SW480 (cell line): ENCODE measurements at regions not wholly inside any gene's neighbourhood (a gene's known extent, or its start where the extent isn't known, plus 50 kb on each side); places are given as distances from the start of the nearest gene placed in this dataset.

ENCODE experiments used
- DNase-seq: peaks from one replicate; pipeline ENCODE4 v3.0.0-alpha.2; 2016; ENCODE audit warnings: low spot score

DNA sequence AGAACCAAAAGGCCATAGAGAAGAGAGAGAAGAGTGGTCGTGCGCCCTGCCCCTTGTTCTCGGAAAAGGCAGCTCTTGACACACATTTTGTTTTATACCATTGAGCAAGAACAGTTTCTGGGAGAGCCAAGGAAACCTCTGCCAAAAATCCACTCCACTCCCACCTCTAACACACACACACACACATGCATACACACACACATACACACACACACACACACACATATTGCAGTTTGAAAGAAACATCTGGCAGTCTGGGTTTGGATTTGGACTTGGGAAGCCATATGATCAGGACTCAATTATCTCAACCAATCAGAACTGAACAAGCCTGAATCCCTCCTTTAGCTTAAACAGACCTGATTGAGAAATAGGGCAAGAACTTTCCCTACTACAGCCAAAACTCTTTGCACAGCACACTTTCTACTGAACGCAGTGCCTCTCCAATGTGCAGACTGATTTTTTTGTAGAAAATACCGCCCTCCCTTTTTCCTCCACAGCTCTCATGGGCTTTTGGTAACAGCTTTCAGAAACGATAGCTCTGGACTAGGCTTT lies 484.0 kb upstream of the ZWINT start:
- DNase-seq: no peak

DNA sequence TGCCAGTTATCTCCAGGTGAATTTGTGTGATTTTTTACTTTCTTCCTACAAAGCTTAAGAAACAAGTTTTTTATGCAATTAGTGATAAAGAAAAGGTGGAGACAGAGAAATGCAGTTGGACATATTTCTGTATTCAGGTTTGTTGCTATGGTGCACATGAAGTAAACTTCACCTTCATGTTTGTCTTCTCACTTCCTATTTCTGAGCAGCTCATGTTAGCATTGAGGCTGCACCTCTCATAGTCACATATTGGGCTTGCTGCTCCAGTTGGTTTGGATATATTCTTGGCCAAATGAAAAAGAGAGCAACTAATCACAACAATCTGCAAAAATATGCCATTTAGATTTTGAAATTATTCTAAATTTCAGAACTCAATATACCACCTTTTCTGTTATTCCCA lies 475.6 kb upstream of the ZWINT start:
- DNase-seq: no peak

DNA sequence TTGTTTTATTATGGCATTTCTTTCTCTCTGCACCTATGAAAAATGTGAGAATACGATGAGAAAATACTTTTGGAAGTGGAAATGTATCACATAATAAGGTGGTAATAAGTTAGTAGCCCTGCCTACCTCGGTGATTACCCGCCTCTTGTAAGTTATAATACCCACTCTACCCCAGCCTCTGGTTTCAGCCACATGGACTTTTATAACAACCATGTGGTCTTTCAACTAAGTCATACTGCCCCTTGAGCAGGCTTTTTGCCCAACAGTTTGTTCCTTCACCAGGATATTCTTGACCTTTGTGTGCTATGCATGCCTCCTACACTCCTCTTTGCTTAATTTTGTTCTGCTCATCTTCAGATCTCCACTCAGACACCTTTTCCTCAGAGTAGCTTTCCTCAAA lies 470.6 kb upstream of the ZWINT start:
- DNase-seq: no peak

DNA sequence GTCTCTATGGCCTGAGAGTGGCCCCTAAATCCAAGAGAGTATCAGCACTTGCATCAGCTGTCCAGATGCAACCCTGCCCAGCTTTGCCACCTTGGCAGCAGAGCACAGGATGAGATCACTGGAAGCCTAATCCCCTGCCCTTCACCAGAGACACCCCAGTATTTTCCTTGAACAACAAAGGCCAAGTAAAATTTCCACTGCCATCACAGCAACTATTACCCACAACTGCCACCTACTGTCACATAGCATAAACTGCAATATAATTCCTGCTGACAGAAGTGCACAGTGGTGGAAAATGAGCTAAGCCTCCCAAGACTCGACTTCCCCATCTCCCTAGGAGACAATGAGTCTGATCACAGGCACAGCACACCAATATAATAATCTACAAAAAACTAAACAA lies 462.8 kb upstream of the ZWINT start:
- peak; percentile 2 for DNase-seq

DNA sequence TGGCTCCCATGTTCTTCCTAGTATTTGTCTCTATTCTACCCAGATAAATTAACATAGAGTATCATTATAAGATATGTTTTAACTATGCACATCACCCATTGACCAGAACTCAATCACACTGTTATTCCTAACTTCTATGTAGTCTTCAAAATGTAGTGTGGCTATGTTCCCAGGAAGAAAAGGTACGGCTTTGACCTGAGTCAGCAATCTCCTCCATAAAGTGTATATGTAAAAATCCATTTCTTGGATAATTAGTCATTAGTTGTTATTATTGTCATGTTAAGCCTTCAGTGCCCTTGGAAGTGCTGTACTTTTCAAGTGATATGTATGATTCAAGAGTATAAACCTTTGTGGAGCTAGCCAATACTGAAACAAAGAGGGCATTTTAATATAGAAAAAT lies 444.0 kb upstream of the ZWINT start:
- no peak for DNase-seq

DNA sequence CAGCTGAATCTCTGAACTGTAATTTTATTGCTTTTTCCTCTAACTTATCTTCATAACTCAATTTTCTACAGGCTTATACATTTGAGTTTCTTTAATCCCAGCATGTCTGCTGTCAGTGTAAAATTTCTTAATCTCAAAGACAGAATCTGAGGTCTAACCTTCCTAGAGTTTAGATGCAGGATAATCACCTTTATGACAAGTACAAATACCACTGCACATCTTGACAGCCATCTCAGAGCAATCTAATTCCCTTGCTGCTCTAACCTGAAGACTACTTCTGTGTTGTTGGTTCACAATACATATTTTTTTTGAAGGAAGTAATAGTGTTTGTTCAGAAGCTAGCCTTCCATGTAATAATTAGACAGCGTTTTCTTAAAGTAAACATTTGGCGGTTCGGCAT lies 424.2 kb upstream of the ZWINT start:
- no peak for DNase-seq

DNA sequence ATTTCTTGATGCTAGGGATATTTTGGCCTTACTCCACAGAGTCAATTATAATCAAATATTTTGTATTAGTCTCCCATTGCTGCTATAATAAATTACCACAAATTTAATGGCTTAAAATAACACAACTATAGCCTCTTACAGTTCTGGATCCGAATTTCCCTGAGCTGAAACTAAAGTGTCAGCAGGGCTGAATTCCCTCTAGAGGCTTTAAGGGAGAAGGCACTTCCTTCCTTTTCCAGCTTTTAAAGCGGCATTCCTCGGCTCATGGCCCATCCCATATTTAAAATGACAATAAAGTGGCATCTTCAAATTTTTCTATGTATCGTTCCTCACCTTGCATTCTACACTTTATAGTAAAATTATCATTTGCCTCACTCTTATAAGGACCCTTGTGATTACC lies 421.4 kb upstream of the ZWINT start:
- DNase-seq: no peak

DNA sequence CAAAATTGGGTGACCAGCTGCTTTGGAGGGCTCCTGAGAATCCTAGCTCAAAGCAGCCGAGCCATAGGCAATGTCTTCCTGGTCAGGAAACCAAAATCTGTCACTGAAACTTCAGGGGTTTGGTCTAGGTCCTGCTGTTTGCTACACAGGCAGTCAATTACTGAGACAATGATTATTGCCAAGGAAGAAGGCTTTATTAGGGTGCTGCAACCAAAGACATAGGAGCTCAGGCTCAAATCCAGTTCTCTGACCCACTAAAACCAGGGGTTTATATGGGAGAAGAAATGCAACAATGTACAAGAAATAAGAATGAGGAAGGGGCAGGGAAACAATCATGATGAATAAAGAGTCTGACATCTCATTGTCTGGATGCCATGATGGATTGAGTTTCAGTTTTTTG lies 410.3 kb upstream of the ZWINT start:
- DNase-seq: no peak

DNA sequence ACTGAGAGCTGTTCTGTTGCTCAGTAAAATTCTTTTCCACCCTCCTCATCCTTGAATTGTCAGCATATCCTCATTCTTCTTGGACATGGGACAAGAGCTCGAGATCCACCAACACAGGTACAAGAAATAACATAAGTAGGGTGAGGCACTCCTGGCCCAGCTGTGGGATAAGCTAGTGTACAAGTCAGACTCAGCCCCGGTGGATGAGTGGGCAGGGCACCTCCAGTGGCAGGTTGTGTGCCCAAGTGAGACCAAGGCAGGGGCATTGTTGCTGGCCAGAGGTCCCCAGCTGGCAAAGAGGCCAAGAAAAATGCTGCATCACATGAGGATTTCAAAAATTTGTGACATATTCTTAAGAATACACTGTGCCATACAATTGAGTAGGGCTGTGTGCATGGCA lies 402.0 kb upstream of the ZWINT start:
- no peak for DNase-seq

DNA sequence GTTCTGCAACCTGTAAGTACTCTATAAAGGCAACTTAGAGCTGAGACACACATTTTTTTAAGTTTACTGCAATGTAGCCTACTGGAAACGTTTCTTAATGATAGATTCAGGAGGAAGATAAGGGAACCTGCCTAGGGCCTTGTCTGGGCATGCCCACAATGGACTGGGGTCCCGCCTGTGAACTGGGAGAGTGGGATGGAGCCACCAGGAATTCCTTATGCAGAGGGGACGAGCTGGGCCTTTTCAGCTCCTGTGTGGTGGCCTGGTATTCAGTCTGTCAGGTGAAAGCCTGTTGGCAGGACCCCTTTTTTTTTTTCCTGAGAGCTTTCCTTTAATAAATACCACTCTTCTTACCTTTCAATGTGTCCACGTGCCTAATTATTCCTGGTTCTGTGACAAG lies 384.4 kb upstream of the ZWINT start:
- no peak for DNase-seq

DNA sequence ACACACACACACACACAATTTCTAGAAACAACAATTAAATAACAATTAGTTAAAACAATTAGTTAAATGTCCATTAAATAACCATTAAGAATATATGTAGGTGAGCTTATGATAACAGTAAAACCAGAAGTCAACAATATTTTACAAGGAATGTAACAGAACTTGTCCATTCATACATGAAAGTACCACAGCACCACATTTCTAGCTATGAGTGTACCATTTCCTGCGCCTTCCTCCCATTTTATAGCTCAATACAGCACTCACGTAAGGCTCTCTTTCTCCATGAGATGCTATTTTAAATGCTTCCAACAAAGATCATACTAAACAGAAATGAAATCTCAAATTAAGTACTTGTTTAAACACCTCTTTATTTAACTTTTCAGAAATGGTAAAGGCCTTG lies 367.3 kb upstream of the ZWINT start:
- no peak for DNase-seq

DNA sequence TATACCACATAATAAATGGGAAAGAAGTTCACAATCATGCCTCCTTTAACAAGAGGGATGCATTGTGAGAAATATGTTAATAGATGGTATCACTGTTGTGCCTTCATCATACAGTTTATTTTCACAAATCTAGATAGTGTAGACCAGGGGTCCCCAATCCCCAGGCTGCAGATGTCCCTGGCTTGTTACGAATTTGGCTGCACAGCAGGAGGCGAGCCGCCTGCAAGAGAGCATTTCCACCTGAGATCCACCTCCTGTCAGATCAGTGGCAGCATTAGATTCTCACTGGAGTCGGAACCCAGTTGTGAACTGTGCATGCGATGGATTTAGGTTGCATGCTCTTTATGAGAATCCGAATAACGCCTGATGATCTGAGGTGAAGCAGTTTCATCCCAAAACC lies 361.9 kb upstream of the ZWINT start:
- DNase-seq: no peak

DNA sequence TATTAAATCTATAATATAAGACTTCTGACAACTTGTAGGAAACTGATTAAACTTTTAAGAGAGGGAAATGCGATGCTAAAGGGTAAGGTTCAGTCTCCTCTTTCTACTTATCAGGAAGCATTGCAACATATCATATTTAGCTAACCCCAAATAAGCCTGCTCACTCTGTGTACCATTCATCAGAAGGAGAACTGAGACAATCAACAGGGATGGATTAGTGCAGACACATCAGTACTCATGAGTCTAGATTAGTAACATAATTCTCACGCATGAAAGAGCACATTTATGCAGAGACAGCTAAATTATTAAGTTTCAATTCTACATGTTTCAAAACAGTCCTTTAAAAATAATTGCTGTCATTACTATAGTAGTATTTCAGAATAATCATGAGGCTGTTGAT lies 354.2 kb upstream of the ZWINT start:
- no peak for DNase-seq

DNA sequence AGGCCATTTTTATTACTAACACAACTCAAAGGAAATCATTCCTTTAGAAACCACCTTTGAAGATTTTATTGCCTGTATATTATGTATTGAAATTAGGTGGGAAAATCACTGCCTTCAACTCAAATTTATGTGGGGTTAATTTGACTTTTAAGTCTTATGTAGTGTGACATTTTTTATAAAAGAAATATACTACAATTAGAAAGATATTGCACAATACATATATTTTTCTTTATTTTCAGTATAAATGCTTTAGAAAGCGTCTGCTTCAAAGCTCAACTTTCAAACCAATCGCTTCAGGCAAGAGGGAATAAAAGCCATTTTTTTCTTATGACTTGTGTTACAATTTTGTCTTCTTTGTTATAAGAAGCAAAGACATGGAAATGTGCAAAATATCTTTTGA lies 337.4 kb upstream of the ZWINT start:
- no peak for DNase-seq

DNA sequence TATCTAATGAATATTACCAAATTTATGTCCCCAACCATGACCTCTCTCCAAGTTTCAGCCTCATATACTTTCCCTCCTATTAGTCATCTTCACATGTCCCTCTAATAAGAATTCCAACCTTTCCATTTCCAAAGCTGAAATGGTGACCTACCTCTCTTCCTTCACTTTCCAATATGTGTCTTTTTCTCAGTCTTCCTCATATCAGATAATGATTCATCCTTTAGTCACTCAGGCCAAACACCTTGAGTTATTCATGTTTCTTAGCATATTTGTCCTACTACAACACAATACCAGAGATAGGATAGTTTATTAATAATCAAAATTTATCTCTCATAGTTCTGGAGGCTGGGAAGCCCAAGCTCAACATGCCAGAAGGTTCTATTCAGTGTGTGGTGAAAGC lies 318.5 kb upstream of the ZWINT start:
- no peak for DNase-seq

DNA sequence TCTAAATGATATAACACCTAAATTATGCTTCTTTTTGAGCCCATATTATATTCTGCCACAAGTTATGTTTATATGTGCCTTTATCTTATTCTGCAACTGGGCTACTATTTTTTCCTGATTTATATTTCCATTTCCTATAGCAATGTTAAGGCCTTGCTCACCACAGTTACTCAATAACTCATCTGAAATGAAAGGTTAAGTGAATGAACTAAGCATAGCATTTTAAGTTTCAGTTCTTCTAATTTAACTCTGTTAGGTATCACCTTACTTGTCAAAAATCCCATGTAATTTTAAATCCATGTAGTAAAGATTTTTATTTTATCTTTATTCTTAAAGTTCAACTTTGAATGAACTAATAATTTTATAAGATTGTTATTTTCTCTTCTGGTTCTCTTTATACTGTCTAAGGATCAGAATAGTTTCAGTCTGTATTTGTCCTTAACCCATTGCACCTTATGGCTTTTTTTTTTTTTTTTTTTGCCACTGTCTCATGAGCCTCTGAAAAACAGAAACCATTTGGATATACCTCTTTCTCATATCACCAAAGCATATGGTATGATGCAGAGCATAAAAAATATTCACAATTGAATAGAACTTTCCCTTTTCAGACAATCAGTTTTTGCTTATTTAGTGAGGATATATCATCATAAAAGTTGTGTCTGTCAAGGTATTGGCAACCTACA lies 301.8 kb upstream of the ZWINT start:
- no peak for DNase-seq

DNA sequence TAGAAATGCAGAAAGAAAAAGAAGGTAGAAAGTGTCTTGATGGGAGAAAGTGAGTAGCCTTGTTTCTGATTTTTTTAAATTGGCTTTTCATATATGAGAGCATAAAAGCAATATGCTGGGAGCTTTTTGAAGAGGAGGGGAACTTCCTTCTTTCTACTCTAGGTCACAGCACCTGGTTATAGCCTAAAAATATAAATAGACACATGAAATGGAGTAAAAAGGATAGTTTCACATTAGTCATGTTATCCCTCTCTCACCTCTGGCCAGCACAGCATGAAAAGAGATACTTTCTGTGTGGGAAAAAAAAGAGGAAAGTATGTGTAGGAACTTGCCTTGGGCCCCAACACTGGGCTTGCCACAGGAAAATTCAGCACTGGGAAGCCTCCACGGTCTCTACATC lies 292.2 kb upstream of the ZWINT start:
- DNase-seq: no peak

DNA sequence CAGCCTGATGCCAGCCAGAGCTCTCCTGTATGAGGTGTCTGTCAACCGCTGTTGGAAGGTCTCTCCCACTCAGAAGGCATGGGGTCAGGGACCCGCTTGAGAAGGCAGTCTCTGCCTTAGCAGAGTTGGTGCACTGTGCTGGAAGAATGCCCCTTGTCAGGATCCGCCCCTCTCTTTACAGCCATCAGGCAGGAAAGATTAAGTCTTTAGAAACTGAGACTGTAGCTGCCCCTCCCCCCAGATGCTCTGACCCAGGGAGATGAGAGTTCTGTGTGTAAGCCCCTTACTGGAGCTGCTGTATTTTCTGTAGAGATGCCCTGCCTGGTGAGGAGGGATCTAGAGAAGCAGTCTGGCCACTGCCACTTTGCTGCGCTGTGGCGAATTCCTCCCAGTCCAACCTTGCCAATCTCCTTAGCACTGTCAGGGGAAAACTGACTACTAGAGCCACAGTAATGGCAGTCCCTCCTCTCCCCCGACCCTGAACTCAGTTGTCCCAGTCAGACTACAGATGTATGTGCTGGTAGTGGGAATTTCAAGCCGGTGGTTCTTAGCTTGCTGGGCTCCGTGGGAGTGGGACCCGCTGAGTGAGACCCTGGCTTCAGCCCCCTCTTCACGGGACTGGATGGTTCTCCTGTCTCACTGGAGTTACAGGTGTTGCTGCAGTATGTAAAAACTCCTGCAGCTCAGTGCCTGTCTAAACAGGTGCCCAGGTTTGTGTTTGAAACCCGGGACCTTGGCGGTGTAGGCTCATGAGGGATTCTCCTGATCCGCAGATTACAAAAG lies 285.5 kb upstream of the ZWINT start:
- DNase-seq: no peak

DNA sequence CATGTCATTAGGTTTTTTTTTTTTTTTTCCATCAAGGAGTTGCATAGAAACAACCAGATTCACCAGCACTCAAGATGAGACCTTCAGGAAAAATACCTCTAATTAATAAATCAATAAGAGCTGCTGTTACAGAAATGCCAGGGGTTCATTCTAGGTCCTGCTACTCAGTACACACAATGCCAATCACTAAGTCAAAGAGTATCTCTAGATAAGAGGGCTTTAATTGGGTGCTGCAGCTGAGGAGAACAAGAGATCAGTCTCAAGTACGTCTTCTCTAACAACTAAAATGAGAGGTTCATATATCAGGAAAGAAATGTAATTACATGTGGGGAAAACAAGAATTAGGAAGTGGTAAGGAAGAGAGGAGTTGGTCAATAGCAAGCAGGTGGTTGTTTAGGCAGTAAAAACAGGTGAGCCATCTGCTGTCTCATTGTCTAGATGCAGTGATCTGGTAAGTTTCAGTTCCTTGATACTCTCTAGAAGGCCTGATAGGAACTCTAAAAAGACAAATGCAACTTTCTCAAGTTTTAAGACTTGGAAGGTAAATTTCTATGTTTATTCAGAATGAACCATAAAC lies 272.9 kb upstream of the ZWINT start:
- DNase-seq: no peak

DNA sequence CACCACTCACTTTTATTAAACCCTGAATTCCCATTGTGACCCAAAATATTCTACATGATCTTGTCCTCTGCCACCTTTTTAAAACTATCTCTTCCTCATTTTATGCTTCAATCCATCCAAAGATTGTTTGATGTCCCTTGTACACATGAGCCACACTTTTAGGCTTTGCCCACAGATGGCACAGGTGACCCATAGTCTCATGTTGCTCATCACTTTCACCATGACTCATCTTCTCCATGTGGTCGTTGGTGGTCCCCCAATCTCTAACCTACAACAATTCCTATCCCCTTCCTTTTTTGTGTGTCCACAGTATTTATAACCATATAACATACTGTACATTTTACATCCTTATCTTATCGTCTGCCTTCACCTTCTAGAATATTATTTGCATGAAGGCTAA lies 271.5 kb upstream of the ZWINT start:
- no peak for DNase-seq

DNA sequence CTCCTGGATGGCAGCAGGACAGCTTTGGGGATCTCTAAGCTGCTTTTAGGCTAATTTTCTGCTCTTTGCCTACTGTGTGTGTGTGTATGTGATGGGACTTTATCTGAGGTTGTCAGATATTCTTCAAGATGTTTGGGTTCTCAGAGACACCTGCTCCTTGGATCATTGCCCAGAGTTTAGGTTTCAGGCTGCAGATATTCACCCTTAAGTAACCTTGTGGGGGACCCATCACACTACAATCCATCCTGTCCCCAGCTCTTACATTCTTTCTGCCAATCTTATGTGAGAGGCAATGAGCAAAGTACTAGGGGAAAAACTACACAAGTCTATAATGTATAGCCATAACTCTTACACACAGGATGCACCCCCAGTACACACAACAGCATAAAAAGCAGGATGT lies 263.0 kb upstream of the ZWINT start:
- DNase-seq: no peak

DNA sequence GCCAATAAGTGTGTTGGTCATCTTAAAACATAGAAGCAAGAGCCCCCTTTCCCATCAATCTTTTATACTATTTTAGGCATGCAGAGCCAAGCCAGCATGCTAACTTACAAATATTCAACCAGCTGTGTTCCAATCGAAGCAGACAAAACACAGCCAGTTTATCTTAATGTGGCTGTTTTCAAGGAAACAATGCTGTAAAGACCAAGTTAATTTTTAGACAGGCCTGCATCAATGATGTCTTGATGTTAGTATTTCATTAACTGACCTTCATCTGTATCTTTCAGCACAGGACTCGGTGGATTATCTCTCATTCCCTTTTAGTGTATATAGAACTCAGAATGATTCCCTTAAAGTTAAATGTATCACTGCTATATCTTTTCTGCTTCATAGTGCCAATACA lies 262.0 kb upstream of the ZWINT start:
- no peak for DNase-seq

DNA sequence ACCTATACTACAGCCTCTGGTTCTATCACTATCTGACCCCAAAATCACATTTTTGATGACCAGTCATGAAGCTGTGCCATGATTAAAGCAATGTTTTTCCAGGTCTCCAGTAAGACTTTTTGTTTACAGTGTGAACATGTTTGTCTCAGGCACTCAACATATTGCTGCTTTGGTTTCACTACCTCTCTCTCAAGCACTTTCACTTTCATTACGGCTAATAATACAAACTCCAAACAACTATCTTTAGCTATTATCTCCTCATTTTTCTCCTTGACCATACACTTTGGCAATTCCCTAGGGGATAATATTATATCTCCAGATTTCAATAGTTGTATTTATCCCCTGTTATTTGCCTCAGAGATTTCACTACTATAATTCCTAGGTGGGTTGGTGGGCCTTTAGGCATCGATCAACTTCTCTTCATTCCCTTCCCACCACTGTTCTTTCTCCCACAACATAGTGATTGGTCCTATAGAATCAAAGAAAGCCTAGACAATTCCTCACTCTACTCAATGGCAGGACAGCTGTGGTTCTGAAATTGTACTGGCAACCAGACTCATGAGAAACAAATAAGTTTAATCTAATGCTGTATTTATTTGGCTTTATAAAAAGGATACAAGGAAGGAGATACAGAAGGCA lies 261.4 kb upstream of the ZWINT start:
- peak; percentile 22 for DNase-seq
